Tibial nerve (tissue), 4 donors: ENCODE measurements at regions not wholly inside any gene's neighbourhood (a gene's known extent, or its start where the extent isn't known, plus 50 kb on each side); places are given as distances from the start of the nearest gene placed in this dataset.

Experiments
- EP300 ChIP-seq, 2 donors: sonication (generic); formaldehyde crosslinking; IDR thresholded peaks; one replicate each; pipeline ENCODE4 v1.6.1; 2017; ENCODE audit warnings: antibody characterized with exemption in 2 of 2, mild to moderate bottlenecking in 1 of 2
- TF ChIP-seq, protein P1 (sequence below), 5 experiments: fragments of 200-600 bp in 3 of 5; fragments of 450-650 bp in 2 of 5; sonication (generic) in 3 of 5; IDR thresholded peaks; one replicate each; pipeline ENCODE4 v1.5.1; 2016 to 2019; ENCODE audit warnings: antibody characterized with exemption in 5 of 5, mild to moderate bottlenecking in 3 of 5, moderate library complexity in 2 of 5

GRCh38 chr3:14318646-14319045, 83.8 kb upstream of the SLC6A6 start:
- TF ChIP-seq, protein P1, sequence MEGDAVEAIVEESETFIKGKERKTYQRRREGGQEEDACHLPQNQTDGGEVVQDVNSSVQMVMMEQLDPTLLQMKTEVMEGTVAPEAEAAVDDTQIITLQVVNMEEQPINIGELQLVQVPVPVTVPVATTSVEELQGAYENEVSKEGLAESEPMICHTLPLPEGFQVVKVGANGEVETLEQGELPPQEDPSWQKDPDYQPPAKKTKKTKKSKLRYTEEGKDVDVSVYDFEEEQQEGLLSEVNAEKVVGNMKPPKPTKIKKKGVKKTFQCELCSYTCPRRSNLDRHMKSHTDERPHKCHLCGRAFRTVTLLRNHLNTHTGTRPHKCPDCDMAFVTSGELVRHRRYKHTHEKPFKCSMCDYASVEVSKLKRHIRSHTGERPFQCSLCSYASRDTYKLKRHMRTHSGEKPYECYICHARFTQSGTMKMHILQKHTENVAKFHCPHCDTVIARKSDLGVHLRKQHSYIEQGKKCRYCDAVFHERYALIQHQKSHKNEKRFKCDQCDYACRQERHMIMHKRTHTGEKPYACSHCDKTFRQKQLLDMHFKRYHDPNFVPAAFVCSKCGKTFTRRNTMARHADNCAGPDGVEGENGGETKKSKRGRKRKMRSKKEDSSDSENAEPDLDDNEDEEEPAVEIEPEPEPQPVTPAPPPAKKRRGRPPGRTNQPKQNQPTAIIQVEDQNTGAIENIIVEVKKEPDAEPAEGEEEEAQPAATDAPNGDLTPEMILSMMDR (IDR thresholded peaks at IDR 0.05) = no peak
- TF ChIP-seq EP300 (IDR thresholded peaks at IDR 0.05) = no peak
